ENCODE measurements at regions not wholly inside any gene's neighbourhood (a gene's known extent, or its start where the extent isn't known, plus 50 kb on each side); places are given as distances from the start of the nearest gene placed in this dataset.
"Not testable (repeated sequence)": the region's sequence is repeated elsewhere in the genome, so short reads cannot be mapped to it uniquely, and the experiment has no call there.

DNA sequence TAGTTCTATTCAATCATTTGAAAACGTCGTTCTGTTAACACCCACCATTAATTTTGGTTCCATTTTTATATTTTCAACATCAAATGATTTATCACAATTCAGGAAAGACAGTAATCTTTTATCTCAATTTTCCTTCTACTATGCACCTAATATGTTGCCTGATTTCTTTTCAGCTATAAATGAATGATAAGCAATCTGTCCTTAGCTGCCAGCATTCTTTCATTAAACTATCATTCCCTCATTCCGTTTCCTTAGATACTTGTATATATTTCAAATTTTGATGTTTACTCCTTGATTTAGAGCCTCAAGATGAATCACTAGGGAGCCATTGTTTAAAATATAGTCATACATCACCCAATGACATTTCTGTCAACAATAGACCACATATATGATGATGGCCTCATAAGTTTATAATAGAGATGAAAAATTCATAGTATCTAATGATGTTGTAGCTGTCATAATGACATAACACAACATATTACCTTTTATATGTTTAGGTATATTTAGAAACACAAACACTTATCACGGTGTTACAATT, 661.7 kb downstream of the IPMK start:
- no peak overlapping the region for H3K4me3 Mint-ChIP-seq
- peaks cover 5% of the 10 kb centered on the region for H3K9me3 Mint-ChIP-seq
- no peak overlapping the region for H3K27ac Mint-ChIP-seq
- ATAC-seq (no peak), DNase-seq (no peak)
- H3K4me1 Mint-ChIP-seq, result no peaks in the 10 kb centered on the region
- no peaks in the 10 kb centered on the region for H3K27me3 Mint-ChIP-seq
- no peaks in the 10 kb centered on the region for H3K36me3 Mint-ChIP-seq (ENCODE audit: low read depth)

DNA sequence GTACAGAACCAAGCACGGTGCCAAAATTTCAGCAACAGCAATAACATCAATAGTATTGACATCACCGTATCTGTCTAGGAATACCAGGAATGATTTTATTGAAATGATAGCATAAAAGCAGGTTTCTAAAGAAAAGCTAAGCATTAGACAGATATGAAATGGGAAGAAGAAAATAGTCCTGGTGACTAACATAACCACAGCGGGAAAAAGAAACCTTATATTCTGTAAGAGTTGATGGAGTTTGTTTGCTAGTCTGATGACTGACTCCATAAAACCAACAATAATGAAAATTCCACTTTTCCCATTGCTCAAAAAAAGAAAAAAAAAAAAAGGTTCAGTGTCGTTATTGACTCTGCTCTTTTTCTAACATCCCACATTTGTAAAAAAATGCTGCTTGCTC, 668.3 kb downstream of the IPMK start:
- no peaks in the 10 kb centered on the region for H3K36me3 Mint-ChIP-seq (ENCODE audit: low read depth)
- DNase-seq, result no peak
- H3K4me1 Mint-ChIP-seq, result no peaks in the 10 kb centered on the region
- no peak overlapping the region for H3K27ac Mint-ChIP-seq
- no peak overlapping the region for H3K4me3 Mint-ChIP-seq
- no peak for ATAC-seq
- no peaks in the 10 kb centered on the region for H3K27me3 Mint-ChIP-seq
- H3K9me3 Mint-ChIP-seq, result no peaks in the 10 kb centered on the region

DNA sequence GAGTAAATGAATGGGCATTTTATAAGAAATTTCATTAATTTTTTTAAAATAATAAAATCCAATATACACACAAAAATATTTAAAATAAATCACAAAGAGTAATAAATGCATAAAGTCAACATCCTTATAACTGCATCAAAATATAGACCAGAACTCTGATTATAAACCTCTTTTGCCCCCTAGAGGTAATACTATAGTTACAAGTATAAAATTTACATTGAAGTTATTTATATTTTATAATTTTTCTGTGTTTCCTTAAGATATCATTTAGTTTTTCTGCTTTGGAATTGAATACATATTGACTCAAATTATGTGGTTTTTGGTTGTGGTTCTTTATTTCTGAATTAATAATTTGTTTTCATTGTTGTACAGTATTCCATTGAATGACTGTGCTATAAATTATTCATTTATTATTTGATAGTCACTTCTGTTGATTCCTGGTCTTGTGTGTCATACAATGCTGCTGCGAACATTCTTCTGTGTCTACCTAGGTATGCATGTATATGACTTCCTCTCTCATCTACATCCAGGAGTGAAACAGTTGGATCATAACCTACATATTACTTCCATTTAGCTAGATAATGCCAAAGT, 673.6 kb downstream of the IPMK start:
- no peak overlapping the region for H3K4me3 Mint-ChIP-seq
- H3K27ac Mint-ChIP-seq, result no peak overlapping the region
- no peaks in the 10 kb centered on the region for H3K36me3 Mint-ChIP-seq (ENCODE audit: low read depth)
- no peak for DNase-seq
- no peaks in the 10 kb centered on the region for H3K27me3 Mint-ChIP-seq
- no peaks in the 10 kb centered on the region for H3K9me3 Mint-ChIP-seq
- no peak for ATAC-seq
- no peaks in the 10 kb centered on the region for H3K4me1 Mint-ChIP-seq

DNA sequence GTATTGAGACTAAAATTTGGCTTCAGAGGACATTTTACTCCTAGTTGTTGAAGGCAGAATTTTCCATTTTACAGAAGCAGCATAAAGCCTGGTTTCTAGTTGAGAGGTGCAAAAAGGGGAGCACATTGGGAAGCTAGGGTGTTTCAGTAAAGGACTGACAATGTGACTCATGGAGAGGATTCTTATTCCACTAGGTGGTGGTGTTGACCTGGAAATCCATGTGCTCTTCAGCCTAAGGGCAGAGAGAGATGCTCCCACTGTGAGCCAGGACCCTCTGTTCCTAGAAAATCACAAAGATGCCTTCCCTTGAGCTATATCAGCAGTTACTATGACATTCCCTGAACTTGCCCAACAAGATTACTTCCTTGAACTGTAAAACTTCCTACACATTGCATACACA, 687.8 kb downstream of the IPMK start:
- Mint-ChIP-seq H3K4me1 (no peaks in the 10 kb centered on the region), H3K9me3 (no peaks in the 10 kb centered on the region), H3K4me3 (no peak overlapping the region), H3K27ac (no peak overlapping the region), H3K36me3 (ENCODE audit: low read depth) (no peaks in the 10 kb centered on the region), H3K27me3 (no peaks in the 10 kb centered on the region)
- no peak for ATAC-seq
- no peak for DNase-seq

DNA sequence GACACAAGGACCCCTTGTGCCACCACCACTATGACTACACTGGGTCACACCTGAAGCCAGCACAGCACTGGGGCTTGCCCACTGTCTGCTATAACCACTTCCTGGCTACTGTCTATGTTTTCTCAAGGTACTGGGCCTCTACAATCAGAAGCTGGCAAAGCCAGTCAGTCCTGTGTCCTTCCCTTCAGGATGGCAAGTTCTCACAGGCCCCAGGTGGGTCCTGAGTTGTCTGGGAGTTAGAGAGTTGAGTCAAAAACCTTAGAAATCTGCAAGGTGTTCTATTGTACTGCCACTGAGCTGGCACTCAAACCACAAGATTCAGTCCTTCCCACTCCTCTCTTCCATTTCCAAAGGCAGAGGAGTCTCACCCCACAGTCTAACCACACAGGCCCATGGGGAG, 705.5 kb downstream of the IPMK start:
- no peaks in the 10 kb centered on the region for H3K27me3 Mint-ChIP-seq
- DNase-seq (no peak), ATAC-seq (no peak)
- no peak overlapping the region for H3K4me3 Mint-ChIP-seq
- H3K36me3 Mint-ChIP-seq (ENCODE audit: low read depth), result no peaks in the 10 kb centered on the region
- no peaks in the 10 kb centered on the region for H3K4me1 Mint-ChIP-seq
- H3K9me3 Mint-ChIP-seq, result peaks cover 5% of the 10 kb centered on the region
- no peak overlapping the region for H3K27ac Mint-ChIP-seq

DNA sequence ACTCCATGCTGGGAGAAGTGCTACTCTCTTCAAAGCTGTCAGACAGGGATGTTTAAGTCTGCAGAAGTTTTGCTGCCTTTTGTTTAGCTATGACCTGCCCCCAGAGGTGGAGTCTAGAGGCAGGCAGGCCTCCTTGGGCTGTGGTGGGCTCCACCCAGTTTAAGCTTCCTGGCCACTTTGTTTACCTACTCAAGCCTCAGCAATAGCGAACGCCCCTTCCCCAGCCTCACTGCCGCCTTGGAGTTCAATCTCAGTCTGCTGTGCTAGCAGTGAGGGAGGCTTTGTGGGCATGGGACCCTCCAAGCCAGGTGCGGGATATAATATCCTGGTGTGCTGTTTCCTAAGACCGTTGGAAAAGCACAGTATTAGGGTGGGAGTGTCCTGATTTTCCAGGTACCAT, 715.9 kb downstream of the IPMK start:
- not testable (repeated sequence) for H3K4me3 Mint-ChIP-seq; DNase-seq; H3K27ac Mint-ChIP-seq; H3K4me1 Mint-ChIP-seq; H3K36me3 Mint-ChIP-seq (ENCODE audit: low read depth); ATAC-seq; H3K27me3 Mint-ChIP-seq
- H3K9me3 Mint-ChIP-seq, result peaks cover 13% of the 10 kb centered on the region

DNA sequence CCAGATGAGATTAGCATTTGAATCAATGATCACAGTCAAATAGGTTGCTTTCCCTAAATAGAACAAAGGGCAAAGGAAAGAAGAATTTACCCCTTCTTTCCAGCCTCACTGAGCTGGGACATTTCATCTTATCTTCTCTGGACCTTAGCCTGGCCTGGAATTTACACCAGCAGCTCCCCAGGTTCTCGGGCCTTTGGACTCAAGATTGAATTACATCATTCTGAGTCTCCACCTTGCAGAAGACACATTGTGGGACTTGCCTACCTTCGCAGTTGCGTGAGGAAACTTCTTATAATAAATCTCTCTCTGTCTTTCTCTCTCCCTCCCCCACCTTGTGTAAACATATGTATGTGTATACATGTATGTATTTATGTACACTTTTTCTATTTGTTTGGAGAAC, 732.4 kb downstream of the IPMK start:
- H3K27me3 Mint-ChIP-seq, result no peaks in the 10 kb centered on the region
- DNase-seq (no peak), ATAC-seq (no peak)
- H3K9me3 Mint-ChIP-seq, result peaks cover 5% of the 10 kb centered on the region
- H3K4me3 Mint-ChIP-seq, result no peak overlapping the region
- H3K4me1 Mint-ChIP-seq, result no peaks in the 10 kb centered on the region
- no peaks in the 10 kb centered on the region for H3K36me3 Mint-ChIP-seq (ENCODE audit: low read depth)
- no peak overlapping the region for H3K27ac Mint-ChIP-seq

DNA sequence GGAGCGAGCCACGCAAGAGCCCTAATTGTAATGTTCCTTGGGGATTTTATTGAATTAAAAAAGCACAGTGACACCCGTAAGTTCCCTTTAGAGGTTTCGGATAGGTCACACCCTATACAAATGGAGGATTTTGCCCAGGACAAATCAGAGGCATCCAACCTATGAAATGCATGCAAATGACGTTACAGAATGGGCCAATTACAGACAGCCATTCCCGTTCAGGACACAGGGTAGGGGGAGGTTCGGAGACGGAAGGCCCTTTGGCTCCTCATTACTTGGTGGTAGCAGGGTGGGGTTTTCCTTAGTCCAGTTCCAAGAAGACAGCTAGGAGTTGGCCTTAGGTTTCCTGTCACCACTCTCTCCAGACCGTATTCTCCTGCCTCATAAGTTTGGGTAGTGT, 754.1 kb downstream of the IPMK start:
- no peaks in the 10 kb centered on the region for H3K27me3 Mint-ChIP-seq

DNA sequence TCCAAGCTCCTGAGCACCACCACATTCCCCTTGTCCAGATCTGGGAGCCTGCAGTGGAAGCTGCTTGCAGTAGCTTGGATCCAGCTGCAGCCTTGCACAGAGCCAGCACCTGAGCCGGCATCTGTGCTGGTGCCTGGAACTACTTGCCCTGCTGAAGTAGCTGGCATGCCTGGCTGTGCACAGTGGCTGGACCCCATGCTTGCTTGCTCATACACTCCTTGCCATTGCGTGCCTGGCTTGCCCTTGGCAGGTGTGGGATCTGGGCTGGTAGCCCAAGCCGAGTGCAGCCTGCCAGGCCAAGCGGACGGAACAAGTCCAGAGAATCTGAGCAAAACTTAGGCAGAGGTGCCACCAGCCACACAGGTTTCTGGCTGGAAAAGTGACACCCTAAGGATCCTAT, 759.9 kb downstream of the IPMK start:
- DNase-seq, result no peak
- no peaks in the 10 kb centered on the region for H3K27me3 Mint-ChIP-seq
- H3K36me3 Mint-ChIP-seq (ENCODE audit: low read depth), result no peaks in the 10 kb centered on the region
- ATAC-seq, result no peak
- no peak overlapping the region for H3K4me3 Mint-ChIP-seq
- H3K27ac Mint-ChIP-seq, result no peak overlapping the region
- H3K9me3 Mint-ChIP-seq, result no peaks in the 10 kb centered on the region
- no peaks in the 10 kb centered on the region for H3K4me1 Mint-ChIP-seq

More for the DNA sequence above, 754.1 kb downstream of the IPMK start:
- no peak for ATAC-seq
- no peak overlapping the region for H3K27ac Mint-ChIP-seq
- H3K9me3 Mint-ChIP-seq, result no peaks in the 10 kb centered on the region
- H3K4me3 Mint-ChIP-seq, result no peak overlapping the region
- DNase-seq, result no peak
- no peaks in the 10 kb centered on the region for H3K36me3 Mint-ChIP-seq (ENCODE audit: low read depth)
- H3K4me1 Mint-ChIP-seq, result no peaks in the 10 kb centered on the region

DNA sequence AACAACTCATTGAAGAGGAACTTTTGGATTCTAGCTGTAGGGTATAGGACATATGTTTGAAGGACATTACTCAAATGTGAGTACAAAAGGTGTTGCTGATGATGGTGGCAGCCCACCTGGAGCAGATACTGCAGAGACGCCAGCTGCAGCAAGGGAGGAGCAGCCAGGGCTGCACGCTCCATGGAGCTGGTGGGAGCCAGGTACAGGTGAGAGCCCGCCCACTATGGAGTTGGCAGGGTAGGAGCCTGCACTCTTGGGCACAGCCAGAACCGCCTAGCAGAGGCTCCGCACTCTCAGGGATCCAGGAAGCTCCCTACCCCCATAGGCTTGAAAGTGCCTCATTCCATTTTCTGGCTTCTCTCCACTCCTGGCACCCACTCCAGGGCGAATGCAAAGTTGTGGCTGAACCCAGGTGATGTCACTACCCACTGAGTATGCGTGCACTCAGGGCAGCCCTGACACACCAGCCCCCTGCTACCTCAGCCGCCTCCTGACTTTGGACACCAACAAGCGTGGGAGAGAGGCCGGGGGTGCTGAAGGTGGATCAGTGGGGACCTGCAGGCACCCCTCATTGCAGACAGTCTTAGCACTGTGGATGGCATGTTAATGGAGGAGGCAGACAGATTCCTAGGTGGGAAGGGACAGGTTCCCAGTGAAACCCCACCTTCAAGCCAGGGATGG, 761.1 kb downstream of the IPMK start:
- no peak overlapping the region for H3K27ac Mint-ChIP-seq
- no peaks in the 10 kb centered on the region for H3K36me3 Mint-ChIP-seq (ENCODE audit: low read depth)
- H3K9me3 Mint-ChIP-seq, result no peaks in the 10 kb centered on the region
- no peak overlapping the region for H3K4me3 Mint-ChIP-seq
- H3K27me3 Mint-ChIP-seq, result no peaks in the 10 kb centered on the region
- H3K4me1 Mint-ChIP-seq, result no peaks in the 10 kb centered on the region
- ATAC-seq, result peak; percentile 24
- no peak for DNase-seq

DNA sequence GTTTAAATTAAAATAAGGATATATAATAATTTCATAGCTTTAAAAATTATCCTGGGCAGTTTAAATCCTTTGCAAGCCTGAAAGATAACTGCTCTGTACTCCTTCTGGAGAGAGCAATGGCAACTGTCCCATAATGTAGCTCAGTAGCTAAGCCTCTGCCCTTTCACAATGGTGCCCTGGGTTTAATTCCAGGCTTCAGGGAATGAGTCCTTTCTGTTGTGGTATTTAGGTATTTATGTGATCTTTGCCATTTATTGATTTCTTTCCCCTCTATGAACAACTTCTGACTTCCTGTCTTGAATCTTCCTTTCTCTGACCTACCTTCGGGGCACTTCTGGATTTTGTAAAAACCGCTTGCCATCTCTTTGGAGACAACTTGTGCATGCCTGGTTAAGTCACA, 773.2 kb downstream of the IPMK start:
- no peak for DNase-seq
- ATAC-seq, result no peak
- Mint-ChIP-seq H3K27ac (no peak overlapping the region), H3K4me1 (no peaks in the 10 kb centered on the region), H3K27me3 (no peaks in the 10 kb centered on the region), H3K9me3 (peaks cover 5% of the 10 kb centered on the region), H3K36me3 (ENCODE audit: low read depth) (no peaks in the 10 kb centered on the region), H3K4me3 (no peak overlapping the region)

DNA sequence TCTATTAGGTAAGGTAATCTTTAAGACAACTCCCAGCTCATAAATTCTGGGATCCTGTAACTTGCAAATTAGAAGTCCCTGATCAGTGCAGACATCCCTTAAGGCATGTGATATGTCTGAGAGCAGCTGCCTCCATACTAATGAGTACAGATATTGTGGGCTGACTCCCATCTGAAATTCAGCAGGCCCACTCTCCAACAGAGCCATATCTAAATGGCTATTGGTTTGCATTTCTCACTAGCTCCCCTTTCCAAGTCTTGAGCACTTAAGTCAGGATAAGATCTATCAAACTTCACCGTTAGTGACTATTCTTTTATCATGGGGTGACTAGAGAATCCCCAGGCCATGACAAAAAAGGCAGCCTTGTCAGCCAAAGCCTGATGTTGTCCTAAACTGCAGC, 785.4 kb downstream of the IPMK start:
- no peaks in the 10 kb centered on the region for H3K36me3 Mint-ChIP-seq (ENCODE audit: low read depth)
- ATAC-seq (no peak), DNase-seq (no peak)
- no peaks in the 10 kb centered on the region for H3K27me3 Mint-ChIP-seq
- H3K4me3 Mint-ChIP-seq, result no peak overlapping the region
- H3K27ac Mint-ChIP-seq, result no peak overlapping the region
- H3K4me1 Mint-ChIP-seq, result no peaks in the 10 kb centered on the region
- peaks cover 8% of the 10 kb centered on the region for H3K9me3 Mint-ChIP-seq

DNA sequence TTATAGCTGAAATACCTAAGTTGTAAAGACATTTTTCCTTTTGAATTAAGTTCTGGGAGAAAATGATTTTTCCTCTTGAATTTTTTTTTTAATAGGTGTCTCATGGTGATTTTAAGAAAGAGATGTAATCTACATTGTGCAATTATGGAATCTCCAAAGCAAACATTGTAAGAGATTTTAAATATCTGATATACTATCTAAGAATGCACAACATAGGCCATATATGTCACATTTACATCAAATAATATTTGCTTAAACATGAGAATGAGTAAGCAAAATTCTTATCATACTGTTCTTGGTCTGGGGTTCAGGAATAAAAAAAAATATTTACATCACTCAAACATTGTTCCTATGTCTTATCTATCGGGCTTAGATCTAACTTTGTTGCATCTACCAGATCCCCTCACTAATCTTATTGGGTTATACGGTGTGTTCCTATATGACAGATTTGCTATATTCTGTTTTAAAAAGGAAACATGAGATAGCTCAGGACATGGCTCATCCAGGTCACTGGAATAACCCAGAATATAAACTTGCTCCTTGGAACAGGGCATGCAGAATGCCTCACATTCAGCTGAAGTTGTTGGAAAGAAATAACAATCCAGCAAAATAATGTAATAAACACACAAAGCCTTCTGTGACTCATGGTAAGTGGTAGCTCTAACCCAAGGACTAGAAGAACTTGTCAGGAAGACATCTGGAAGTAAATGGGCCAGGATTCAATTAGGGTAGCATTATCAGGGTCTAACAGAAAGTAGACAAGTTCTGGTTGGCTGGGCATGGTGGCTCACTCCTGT, 794.7 kb downstream of the IPMK start:
- H3K27me3 Mint-ChIP-seq, result no peaks in the 10 kb centered on the region
- DNase-seq (no peak), ATAC-seq (no peak)
- peaks cover 8% of the 10 kb centered on the region for H3K9me3 Mint-ChIP-seq
- H3K27ac Mint-ChIP-seq, result no peak overlapping the region
- H3K4me3 Mint-ChIP-seq, result no peak overlapping the region
- H3K36me3 Mint-ChIP-seq (ENCODE audit: low read depth), result no peaks in the 10 kb centered on the region
- H3K4me1 Mint-ChIP-seq, result no peaks in the 10 kb centered on the region

DNA sequence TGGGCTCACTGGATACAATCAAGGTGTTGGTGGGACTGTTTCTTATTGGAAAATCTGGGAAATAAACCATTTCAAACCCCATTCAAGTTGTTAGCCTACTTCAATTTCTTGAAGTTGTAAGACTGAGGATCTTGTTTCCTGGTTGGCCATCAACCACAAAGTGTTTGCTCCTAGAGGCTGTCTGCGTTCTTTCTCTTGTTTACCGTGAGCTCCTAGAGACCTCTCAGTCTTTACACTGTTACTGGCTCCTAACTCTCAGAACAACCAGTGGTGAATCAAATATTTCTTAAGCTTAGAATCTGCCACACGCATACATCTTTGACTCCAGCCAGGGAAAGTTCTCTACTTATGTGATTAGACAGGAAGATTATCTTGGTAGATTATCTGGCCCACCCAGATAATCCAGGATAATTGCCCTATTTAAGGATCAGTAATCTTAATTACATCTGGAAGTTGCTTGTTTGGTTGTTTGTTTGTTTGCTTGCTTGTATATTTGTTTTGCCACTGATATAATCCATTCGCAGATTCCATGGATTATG, 798.7 kb downstream of the IPMK start:
- Mint-ChIP-seq H3K4me3 (no peak overlapping the region), H3K9me3 (no peaks in the 10 kb centered on the region), H3K36me3 (ENCODE audit: low read depth) (no peaks in the 10 kb centered on the region), H3K4me1 (no peaks in the 10 kb centered on the region), H3K27ac (no peak overlapping the region), H3K27me3 (no peaks in the 10 kb centered on the region)
- ATAC-seq (no peak), DNase-seq (no peak)

DNA sequence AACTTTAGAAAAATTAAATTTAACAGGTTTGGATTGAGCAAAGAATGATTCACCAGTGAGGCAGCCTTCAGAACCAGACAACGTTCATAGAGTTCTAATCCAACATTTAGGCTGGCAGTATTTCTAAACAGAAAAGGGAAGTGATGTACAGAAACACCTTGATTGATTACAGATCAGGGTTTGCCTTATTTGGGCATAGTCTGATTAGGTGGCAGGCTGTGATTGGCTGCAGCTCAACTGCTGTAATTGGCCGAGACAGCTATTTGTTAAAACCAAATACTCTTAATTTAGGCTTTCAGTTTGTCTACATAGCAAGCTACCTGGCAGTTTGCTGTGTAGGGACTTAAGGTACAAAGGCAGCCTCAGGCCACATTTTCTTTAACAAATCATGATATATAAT, 802.5 kb downstream of the IPMK start:
- no peak for ATAC-seq
- no peaks in the 10 kb centered on the region for H3K36me3 Mint-ChIP-seq (ENCODE audit: low read depth)
- no peaks in the 10 kb centered on the region for H3K27me3 Mint-ChIP-seq

More for the DNA sequence above, 802.5 kb downstream of the IPMK start:
- no peaks in the 10 kb centered on the region for H3K9me3 Mint-ChIP-seq
- no peak overlapping the region for H3K27ac Mint-ChIP-seq
- H3K4me3 Mint-ChIP-seq, result no peak overlapping the region
- no peaks in the 10 kb centered on the region for H3K4me1 Mint-ChIP-seq
- no peak for DNase-seq

Data from activated naive CD8-positive, alpha-beta T cell treated with anti-CD3 and anti-CD28 coated beads, Interleukin-2, amount 50 U/mL, for 24 hours (primary cell).